ENCODE measurements at regions not wholly inside any gene's neighbourhood (a gene's known extent, or its start where the extent isn't known, plus 50 kb on each side); places are given as distances from the start of the nearest gene placed in this dataset.

DNA sequence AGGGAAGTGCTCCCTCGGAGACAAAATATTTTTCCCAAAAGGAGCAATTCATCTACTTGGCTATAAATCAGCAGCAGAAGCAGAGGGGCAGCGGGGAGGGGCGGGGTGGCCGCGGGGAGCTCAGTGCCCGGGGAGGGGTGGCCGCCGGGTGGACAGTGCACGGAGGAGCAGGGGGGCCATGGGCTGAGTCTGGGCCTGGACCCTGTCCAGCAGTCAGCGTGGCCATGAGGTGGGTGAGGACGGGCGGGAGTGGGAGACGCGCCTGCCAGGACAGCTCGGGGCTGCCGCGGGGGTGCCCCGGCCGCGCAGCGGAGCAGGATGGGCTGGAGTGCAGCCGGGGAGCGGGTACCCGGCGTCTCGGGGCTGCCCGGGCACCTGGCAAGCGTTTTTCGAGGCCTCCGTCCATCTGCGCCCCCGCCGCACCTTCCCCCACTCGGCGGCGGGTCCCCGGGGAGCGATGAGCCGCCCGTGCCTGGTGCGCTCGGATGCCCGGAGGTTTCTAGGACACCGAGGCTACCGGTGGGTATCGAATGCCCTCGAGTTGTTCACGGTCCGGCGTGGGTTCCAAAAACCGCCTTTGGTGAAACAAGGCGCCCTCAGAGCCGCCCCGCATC, 229.5 kb downstream of the THBS2 start:
- no peak for ATAC-seq (ENCODE audit: insufficient read depth, low read depth)
- Histone ChIP-seq H3K36me3 (ENCODE audit: insufficient read depth, low read length) (no peaks in the 10 kb centered on the region), H3K9me3 (ENCODE audit: insufficient read depth, low read length, severe bottlenecking) (peaks cover 10% of the 10 kb centered on the region), H3K9ac (ENCODE audit: low read depth, low read length) (no peak overlapping the region), H3K4me1 (ENCODE audit: insufficient read depth, low read length) (no peaks in the 10 kb centered on the region), H3K27ac (ENCODE audit: low read length) (no peak overlapping the region), H3K4me3 (ENCODE audit: low read depth in 1 of 2, low read length in 2 of 2) (no peak overlapping the region), H3K4me2 (ENCODE audit: insufficient read depth, low read length) (no peak overlapping the region), H4K20me1 (ENCODE audit: insufficient read depth, low read length) (no peaks in the 10 kb centered on the region), H3K27me3 (ENCODE audit: insufficient read depth, low read length, poor library complexity) (no peaks in the 10 kb centered on the region), H3K79me2 (ENCODE audit: insufficient read depth, low read length) (no peaks in the 10 kb centered on the region), H2AFZ (ENCODE audit: low read depth, low read length) (no peak overlapping the region)
- DNase-seq = no peak
- TF ChIP-seq, protein P1, sequence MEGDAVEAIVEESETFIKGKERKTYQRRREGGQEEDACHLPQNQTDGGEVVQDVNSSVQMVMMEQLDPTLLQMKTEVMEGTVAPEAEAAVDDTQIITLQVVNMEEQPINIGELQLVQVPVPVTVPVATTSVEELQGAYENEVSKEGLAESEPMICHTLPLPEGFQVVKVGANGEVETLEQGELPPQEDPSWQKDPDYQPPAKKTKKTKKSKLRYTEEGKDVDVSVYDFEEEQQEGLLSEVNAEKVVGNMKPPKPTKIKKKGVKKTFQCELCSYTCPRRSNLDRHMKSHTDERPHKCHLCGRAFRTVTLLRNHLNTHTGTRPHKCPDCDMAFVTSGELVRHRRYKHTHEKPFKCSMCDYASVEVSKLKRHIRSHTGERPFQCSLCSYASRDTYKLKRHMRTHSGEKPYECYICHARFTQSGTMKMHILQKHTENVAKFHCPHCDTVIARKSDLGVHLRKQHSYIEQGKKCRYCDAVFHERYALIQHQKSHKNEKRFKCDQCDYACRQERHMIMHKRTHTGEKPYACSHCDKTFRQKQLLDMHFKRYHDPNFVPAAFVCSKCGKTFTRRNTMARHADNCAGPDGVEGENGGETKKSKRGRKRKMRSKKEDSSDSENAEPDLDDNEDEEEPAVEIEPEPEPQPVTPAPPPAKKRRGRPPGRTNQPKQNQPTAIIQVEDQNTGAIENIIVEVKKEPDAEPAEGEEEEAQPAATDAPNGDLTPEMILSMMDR (IDR thresholded peaks at IDR 0.05; ENCODE audit: borderline replicate concordance, extremely low read depth, low read length, poor library complexity, severe bottlenecking) = no peak

GRCh38 chr6:169023161-169023874, 230.3 kb downstream of the THBS2 start:
- no peaks in the 10 kb centered on the region for H3K4me1 ChIP-seq (ENCODE audit: insufficient read depth, low read length)
- no peaks in the 10 kb centered on the region for H4K20me1 ChIP-seq (ENCODE audit: insufficient read depth, low read length)
- H3K27me3 ChIP-seq (ENCODE audit: insufficient read depth, low read length, poor library complexity) = no peaks in the 10 kb centered on the region
- DNase-seq (no peak), ATAC-seq (ENCODE audit: insufficient read depth, low read depth) (no peak)
- no peak overlapping the region for H3K4me3 ChIP-seq (ENCODE audit: low read depth in 1 of 2, low read length in 2 of 2)
- no peaks in the 10 kb centered on the region for H3K79me2 ChIP-seq (ENCODE audit: insufficient read depth, low read length)
- H3K27ac ChIP-seq (ENCODE audit: low read length) = no peak overlapping the region
- no peak overlapping the region for H2AFZ ChIP-seq (ENCODE audit: low read depth, low read length)
- no peak overlapping the region for H3K4me2 ChIP-seq (ENCODE audit: insufficient read depth, low read length)
- TF ChIP-seq, protein P1 (IDR thresholded peaks at IDR 0.05; ENCODE audit: borderline replicate concordance, extremely low read depth, low read length, poor library complexity, severe bottlenecking) = no peak
- no peak for TF ChIP-seq EZH2 (IDR thresholded peaks at IDR 0.05; ENCODE audit: borderline replicate concordance, low read depth, low read length, severe bottlenecking)
- peaks cover 10% of the 10 kb centered on the region for H3K9me3 ChIP-seq (ENCODE audit: insufficient read depth, low read length, severe bottlenecking)
- no peak overlapping the region for H3K9ac ChIP-seq (ENCODE audit: low read depth, low read length)
- H3K36me3 ChIP-seq (ENCODE audit: insufficient read depth, low read length) = no peaks in the 10 kb centered on the region

GRCh38 chr6:169022079-169022478, 231.6 kb downstream of the THBS2 start:
- no peak for TF ChIP-seq EZH2 (IDR thresholded peaks at IDR 0.05; ENCODE audit: borderline replicate concordance, low read depth, low read length, severe bottlenecking)
- TF ChIP-seq, protein P1 (IDR thresholded peaks at IDR 0.05; ENCODE audit: borderline replicate concordance, extremely low read depth, low read length, poor library complexity, severe bottlenecking) = no peak
- Histone ChIP-seq H4K20me1 (ENCODE audit: insufficient read depth, low read length) (no peaks in the 10 kb centered on the region), H3K4me3 (ENCODE audit: low read depth in 1 of 2, low read length in 2 of 2) (no peak overlapping the region), H3K9me3 (ENCODE audit: insufficient read depth, low read length, severe bottlenecking) (peaks cover 14% of the 10 kb centered on the region), H3K27me3 (ENCODE audit: insufficient read depth, low read length, poor library complexity) (no peaks in the 10 kb centered on the region), H2AFZ (ENCODE audit: low read depth, low read length) (no peak overlapping the region), H3K4me2 (ENCODE audit: insufficient read depth, low read length) (no peak overlapping the region), H3K9ac (ENCODE audit: low read depth, low read length) (no peak overlapping the region), H3K27ac (ENCODE audit: low read length) (no peak overlapping the region), H3K4me1 (ENCODE audit: insufficient read depth, low read length) (no peaks in the 10 kb centered on the region), H3K79me2 (ENCODE audit: insufficient read depth, low read length) (no peaks in the 10 kb centered on the region), H3K36me3 (ENCODE audit: insufficient read depth, low read length) (no peaks in the 10 kb centered on the region)
- ATAC-seq (ENCODE audit: insufficient read depth, low read depth) (no peak), DNase-seq (no peak)
